ENCODE measurements at regions not wholly inside any gene's neighbourhood (a gene's known extent, or its start where the extent isn't known, plus 50 kb on each side); places are given as distances from the start of the nearest gene placed in this dataset.

DNA sequence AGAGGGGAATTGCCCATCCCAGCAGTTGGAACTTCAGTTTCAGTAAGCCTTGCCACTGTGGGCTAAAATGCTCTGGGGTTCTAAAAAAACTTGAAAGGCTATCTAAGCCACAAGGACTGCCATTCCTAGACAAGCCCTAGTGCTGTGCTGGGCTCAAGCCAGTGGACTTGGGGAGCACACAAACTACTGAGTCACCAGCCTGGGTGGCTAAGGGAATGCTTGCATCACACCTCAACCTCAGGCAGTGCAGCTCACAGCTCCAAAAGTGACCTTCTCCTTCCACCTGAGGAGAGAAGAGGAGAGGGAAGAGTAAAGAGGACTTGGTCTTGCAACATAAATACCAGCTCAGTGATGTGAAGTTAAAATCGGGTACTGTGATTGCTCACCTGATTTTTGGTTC is 116.7 kb upstream of the GLRA2 start:
- TF ChIP-seq POLR2A (IDR thresholded peaks at IDR 0.05), result no peak
- TF ChIP-seq EP300 (IDR thresholded peaks at IDR 0.05), result no peak
- TF ChIP-seq, protein P1, sequence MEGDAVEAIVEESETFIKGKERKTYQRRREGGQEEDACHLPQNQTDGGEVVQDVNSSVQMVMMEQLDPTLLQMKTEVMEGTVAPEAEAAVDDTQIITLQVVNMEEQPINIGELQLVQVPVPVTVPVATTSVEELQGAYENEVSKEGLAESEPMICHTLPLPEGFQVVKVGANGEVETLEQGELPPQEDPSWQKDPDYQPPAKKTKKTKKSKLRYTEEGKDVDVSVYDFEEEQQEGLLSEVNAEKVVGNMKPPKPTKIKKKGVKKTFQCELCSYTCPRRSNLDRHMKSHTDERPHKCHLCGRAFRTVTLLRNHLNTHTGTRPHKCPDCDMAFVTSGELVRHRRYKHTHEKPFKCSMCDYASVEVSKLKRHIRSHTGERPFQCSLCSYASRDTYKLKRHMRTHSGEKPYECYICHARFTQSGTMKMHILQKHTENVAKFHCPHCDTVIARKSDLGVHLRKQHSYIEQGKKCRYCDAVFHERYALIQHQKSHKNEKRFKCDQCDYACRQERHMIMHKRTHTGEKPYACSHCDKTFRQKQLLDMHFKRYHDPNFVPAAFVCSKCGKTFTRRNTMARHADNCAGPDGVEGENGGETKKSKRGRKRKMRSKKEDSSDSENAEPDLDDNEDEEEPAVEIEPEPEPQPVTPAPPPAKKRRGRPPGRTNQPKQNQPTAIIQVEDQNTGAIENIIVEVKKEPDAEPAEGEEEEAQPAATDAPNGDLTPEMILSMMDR (IDR thresholded peaks at IDR 0.05), result no peak

Measured in suprapubic skin (tissue), 3 donors.